ENCODE measurements at regions not wholly inside any gene's neighbourhood (a gene's known extent, or its start where the extent isn't known, plus 50 kb on each side); places are given as distances from the start of the nearest gene placed in this dataset.

- no peaks in the 10 kb centered on the region for H4K20me1 ChIP-seq (ENCODE audit: insufficient read depth)
- TF ChIP-seq CTCF (IDR thresholded peaks at IDR 0.05 in 2 of 3, conservative IDR thresholded peaks at IDR 0.05 in 1 of 3; ENCODE audit: borderline replicate concordance in 1 of 3, insufficient read depth in 1 of 3, low read depth in 2 of 3, low read length in 2 of 3) = no peak
- no peak for TF ChIP-seq ZNF274 (IDR thresholded peaks at IDR 0.05; ENCODE audit: low read depth, low read length)
- no peak for TF ChIP-seq ELF1 (IDR thresholded peaks at IDR 0.05; ENCODE audit: borderline replicate concordance, low read depth)
- no peak overlapping the region for H3K27ac ChIP-seq (ENCODE audit: low read depth, low read length)
- POLR2A ChIA-PET = no interaction called here
- no peaks in the 10 kb centered on the region for H3K36me3 ChIP-seq (ENCODE audit: control insufficient read depth in 1 of 2, insufficient read depth in 2 of 2, low read length in 2 of 2)
- CTCF ChIA-PET = no interaction called here
- H3K4me3 ChIP-seq (replicated peaks in 1 of 2; ENCODE audit: low read depth in 1 of 2, low read length in 2 of 2) = no peak overlapping the region
- DNase-seq (ENCODE audit: low read depth, low spot score) = no peak
- ATAC-seq = no peak
- H3K79me2 ChIP-seq (ENCODE audit: insufficient read depth, low read length) = no peaks in the 10 kb centered on the region
- intact Hi-C loops (cut with micrococcal nuclease) = no loop called here
- BruUV-seq (replicated peaks) = no TSS peak
- H3K9me2 ChIP-seq (ENCODE audit: insufficient read depth) = no peaks in the 10 kb centered on the region
- H3K4me2 ChIP-seq (ENCODE audit: low read length) = no peak overlapping the region
- H3K9me3 ChIP-seq (ENCODE audit: control insufficient read depth in 1 of 2, insufficient read depth in 1 of 2, low read depth in 1 of 2, low read length in 2 of 2) = no peaks in the 10 kb centered on the region
- RAD21 ChIA-PET (ENCODE audit: low non-redundant PET in 1 of 2, low total read pairs in 2 of 2, uncharacterized antibody in 2 of 2, unreplicated experiment in 2 of 2) = no interaction called here
- no peak overlapping the region for H2AFZ ChIP-seq (ENCODE audit: low read depth, low read length, poor library complexity, severe bottlenecking)
- no peak overlapping the region for H3K9ac ChIP-seq (ENCODE audit: low read length)
- no peaks in the 10 kb centered on the region for H3K27me3 ChIP-seq (ENCODE audit: insufficient read depth, low read length)
- no peaks in the 10 kb centered on the region for H3K4me1 ChIP-seq (ENCODE audit: control insufficient read depth in 1 of 2, insufficient read depth in 2 of 2, low read length in 2 of 2)
These were observed 116.3 kb downstream of the ADTRP start for GRCh38 chr6:11662323-11662722.

- H3K9ac ChIP-seq (ENCODE audit: low read length) = no peak overlapping the region
- CTCF ChIA-PET = no interaction called here
- no peak overlapping the region for H3K4me2 ChIP-seq (ENCODE audit: low read length)
- POLR2A ChIA-PET = no interaction called here
- H3K4me3 ChIP-seq (replicated peaks in 1 of 2; ENCODE audit: low read depth in 1 of 2, low read length in 2 of 2) = no peak overlapping the region
- H3K27me3 ChIP-seq (ENCODE audit: insufficient read depth, low read length) = no peaks in the 10 kb centered on the region
- no peaks in the 10 kb centered on the region for H4K20me1 ChIP-seq (ENCODE audit: insufficient read depth)
- no peaks in the 10 kb centered on the region for H3K36me3 ChIP-seq (ENCODE audit: control insufficient read depth in 1 of 2, insufficient read depth in 2 of 2, low read length in 2 of 2)
- DNase-seq (ENCODE audit: low read depth, low spot score) = no peak
- no peak overlapping the region for H2AFZ ChIP-seq (ENCODE audit: low read depth, low read length, poor library complexity, severe bottlenecking)
- intact Hi-C loops (cut with micrococcal nuclease) = no loop called here
- RAD21 ChIA-PET (ENCODE audit: low non-redundant PET in 1 of 2, low total read pairs in 2 of 2, uncharacterized antibody in 2 of 2, unreplicated experiment in 2 of 2) = no interaction called here
- no peaks in the 10 kb centered on the region for H3K4me1 ChIP-seq (ENCODE audit: control insufficient read depth in 1 of 2, insufficient read depth in 2 of 2, low read length in 2 of 2)
- no peaks in the 10 kb centered on the region for H3K9me3 ChIP-seq (ENCODE audit: control insufficient read depth in 1 of 2, insufficient read depth in 1 of 2, low read depth in 1 of 2, low read length in 2 of 2)
- no peak for ATAC-seq
- H3K9me2 ChIP-seq (ENCODE audit: insufficient read depth) = no peaks in the 10 kb centered on the region
- H3K79me2 ChIP-seq (ENCODE audit: insufficient read depth, low read length) = no peaks in the 10 kb centered on the region
- no peak overlapping the region for H3K27ac ChIP-seq (ENCODE audit: low read depth, low read length)
- BruUV-seq (replicated peaks) = no TSS peak
- TF ChIP-seq CTCF (IDR thresholded peaks at IDR 0.05 in 2 of 3, conservative IDR thresholded peaks at IDR 0.05 in 1 of 3; ENCODE audit: borderline replicate concordance in 1 of 3, insufficient read depth in 1 of 3, low read depth in 2 of 3, low read length in 2 of 3) (no peak), RAD21 (IDR thresholded peaks at IDR 0.05; ENCODE audit: low read depth) (no peak), EZH2 (IDR thresholded peaks at IDR 0.05) (no peak), REST (IDR thresholded peaks at IDR 0.05; ENCODE audit: low read depth) (no peak), ZBTB33 (IDR thresholded peaks at IDR 0.05; ENCODE audit: extremely low read depth, insufficient replicate concordance, low read length) (no peak), MAX (IDR thresholded peaks at IDR 0.05) (no peak)
These were observed 115.1 kb downstream of the ADTRP start for GRCh38 chr6:11663519-11663918.
